ENCODE measurements at regions not wholly inside any gene's neighbourhood (a gene's known extent, or its start where the extent isn't known, plus 50 kb on each side); places are given as distances from the start of the nearest gene placed in this dataset.

- TF ChIP-seq CTCF (IDR thresholded peaks at IDR 0.05) = no peak
- TF ChIP-seq POLR2AphosphoS5 (IDR thresholded peaks at IDR 0.05) = no peak
- TF ChIP-seq POLR2A (IDR thresholded peaks at IDR 0.05) = no peak
- no peak for TF ChIP-seq EP300 (IDR thresholded peaks at IDR 0.05)
These were observed 305.1 kb downstream of the ZNF621 start for GRCh38 chr3:40829876-40830275.
